Activated CD4-positive, alpha-beta T cell treated with anti-CD3 and anti-CD28 coated beads, Interleukin-2, amount 50 U/mL, for 24 hours (primary cell): ENCODE measurements at regions not wholly inside any gene's neighbourhood (a gene's known extent, or its start where the extent isn't known, plus 50 kb on each side); places are given as distances from the start of the nearest gene placed in this dataset.
"Not testable (repeated sequence)": the region's sequence is repeated elsewhere in the genome, so short reads cannot be mapped to it uniquely, and the experiment has no call there.

Experiments used
- DNase-seq, 2 donors: peaks; one replicate each; pipeline ENCODE4 v3.0.0-alpha.2; 2020; ENCODE audit warnings: low read depth in 1 of 2, low spot score in 1 of 2

- DNase-seq, result no peak
These were observed 159.7 kb upstream of the SEMA6A start for GRCh38 chr5:116733991-116734975.

GRCh38 chr5:116732591-116732990, 158.0 kb upstream of the SEMA6A start:
- no peak for DNase-seq

- no peak for DNase-seq
These were observed 156.8 kb upstream of the SEMA6A start for GRCh38 chr5:116731432-116731831.

GRCh38 chr5:116730706-116731105, 156.1 kb upstream of the SEMA6A start:
- no peak for DNase-seq

GRCh38 chr5:116730185-116730584, 155.6 kb upstream of the SEMA6A start:
- no peak for DNase-seq

- DNase-seq, result no peak
These were observed 152.6 kb upstream of the SEMA6A start for GRCh38 chr5:116727248-116727647.

- DNase-seq, result not testable (repeated sequence)
These were observed 151.6 kb upstream of the SEMA6A start for GRCh38 chr5:116726180-116726579.

GRCh38 chr5:116724971-116725370, 150.3 kb upstream of the SEMA6A start:
- DNase-seq, result no peak

- DNase-seq, result no peak
These were observed 148.0 kb upstream of the SEMA6A start for GRCh38 chr5:116722651-116723050.

- DNase-seq, result no peak
These were observed 144.5 kb upstream of the SEMA6A start for GRCh38 chr5:116719106-116719505.

GRCh38 chr5:116718317-116718716, 143.7 kb upstream of the SEMA6A start:
- DNase-seq, result no peak

- no peak for DNase-seq
These were observed 134.5 kb upstream of the SEMA6A start for GRCh38 chr5:116709082-116709481.

GRCh38 chr5:116705121-116705519, 130.5 kb upstream of the SEMA6A start:
- not testable (repeated sequence) for DNase-seq

- DNase-seq, result no peak
These were observed 129.3 kb upstream of the SEMA6A start for GRCh38 chr5:116703941-116704340.

GRCh38 chr5:116703328-116703727, 128.7 kb upstream of the SEMA6A start:
- DNase-seq, result no peak

GRCh38 chr5:116702776-116703175, 128.2 kb upstream of the SEMA6A start:
- no peak for DNase-seq

- DNase-seq, result no peak
These were observed 124.7 kb upstream of the SEMA6A start for GRCh38 chr5:116699332-116699731.

GRCh38 chr5:116696366-116696765, 121.7 kb upstream of the SEMA6A start:
- DNase-seq, result no peak

GRCh38 chr5:116695681-116696080, 121.1 kb upstream of the SEMA6A start:
- no peak for DNase-seq

GRCh38 chr5:116686438-116686837, 111.8 kb upstream of the SEMA6A start:
- DNase-seq, result no peak

- no peak for DNase-seq
These were observed 111.3 kb upstream of the SEMA6A start for GRCh38 chr5:116685931-116686330.

- DNase-seq, result no peak
These were observed 110.4 kb upstream of the SEMA6A start for GRCh38 chr5:116685069-116685468.
